ENCODE measurements at regions not wholly inside any gene's neighbourhood (a gene's known extent, or its start where the extent isn't known, plus 50 kb on each side); places are given as distances from the start of the nearest gene placed in this dataset.

DNA sequence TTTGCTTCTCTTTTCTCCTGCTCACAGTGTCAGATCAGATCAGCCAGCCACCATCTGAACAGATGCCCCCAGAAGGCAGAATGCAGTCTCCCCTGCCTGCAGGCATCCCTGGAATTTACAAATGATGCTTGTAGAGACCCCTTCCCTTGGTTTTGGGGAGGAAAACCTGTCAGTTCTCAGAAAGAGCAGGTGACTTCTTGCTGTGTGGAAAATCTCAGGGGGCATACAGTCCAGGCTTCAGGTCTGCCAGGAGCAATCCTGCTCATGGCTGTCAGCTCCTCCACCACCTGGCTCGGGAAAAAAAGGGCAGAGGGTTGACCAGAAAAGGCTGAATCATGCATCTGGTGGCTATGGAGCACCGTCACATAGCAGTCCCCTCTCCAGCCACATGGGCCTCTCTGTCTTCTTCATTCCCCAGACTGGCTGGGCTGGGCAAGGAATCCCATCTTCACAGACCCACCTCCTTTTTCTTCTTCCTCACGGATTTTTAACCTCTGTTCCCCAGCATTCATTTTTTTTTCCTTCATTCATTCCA is 107.0 kb downstream of the KCNF1 start:
- no peak for DNase-seq

DNA sequence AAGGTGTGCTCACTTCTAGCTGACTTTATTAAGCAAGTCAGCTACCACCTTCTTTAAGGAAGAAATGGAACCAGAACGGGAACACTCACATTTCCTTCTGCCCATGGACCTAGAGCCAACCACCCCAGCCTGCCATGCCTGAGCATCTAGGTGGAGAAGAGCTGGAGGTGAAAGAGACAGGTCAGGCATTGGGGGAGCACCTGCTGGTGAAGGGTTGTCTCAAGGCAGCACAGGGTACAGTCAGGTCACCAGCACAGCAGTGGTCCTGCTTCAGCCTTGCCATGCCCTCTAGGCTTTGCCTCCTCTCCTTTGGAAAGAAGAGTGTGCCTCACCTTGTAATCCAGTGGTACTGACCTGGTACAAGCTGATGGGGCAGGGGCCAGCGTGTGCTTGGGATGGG is 107.9 kb downstream of the KCNF1 start:
- no peak for DNase-seq

DNA sequence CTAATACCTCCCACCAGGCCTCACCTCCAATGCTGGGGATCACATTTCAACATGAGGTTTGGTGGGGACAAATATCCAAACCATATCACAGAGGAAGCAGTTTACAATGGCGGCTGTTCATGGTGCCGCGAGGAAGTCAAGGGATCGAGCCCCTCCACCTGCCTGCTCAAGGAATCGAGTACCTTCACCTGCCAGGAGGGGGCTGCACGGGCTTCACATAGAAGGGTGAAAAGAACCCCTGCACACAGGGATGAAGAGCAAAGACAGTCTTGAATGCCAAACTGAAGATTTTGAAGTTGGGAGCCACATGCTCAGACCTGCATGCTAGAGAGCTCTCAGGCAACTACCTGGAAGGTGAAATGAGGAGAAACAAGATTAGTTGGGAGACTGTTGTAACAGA is 110.3 kb downstream of the KCNF1 start:
- no peak for DNase-seq

DNA sequence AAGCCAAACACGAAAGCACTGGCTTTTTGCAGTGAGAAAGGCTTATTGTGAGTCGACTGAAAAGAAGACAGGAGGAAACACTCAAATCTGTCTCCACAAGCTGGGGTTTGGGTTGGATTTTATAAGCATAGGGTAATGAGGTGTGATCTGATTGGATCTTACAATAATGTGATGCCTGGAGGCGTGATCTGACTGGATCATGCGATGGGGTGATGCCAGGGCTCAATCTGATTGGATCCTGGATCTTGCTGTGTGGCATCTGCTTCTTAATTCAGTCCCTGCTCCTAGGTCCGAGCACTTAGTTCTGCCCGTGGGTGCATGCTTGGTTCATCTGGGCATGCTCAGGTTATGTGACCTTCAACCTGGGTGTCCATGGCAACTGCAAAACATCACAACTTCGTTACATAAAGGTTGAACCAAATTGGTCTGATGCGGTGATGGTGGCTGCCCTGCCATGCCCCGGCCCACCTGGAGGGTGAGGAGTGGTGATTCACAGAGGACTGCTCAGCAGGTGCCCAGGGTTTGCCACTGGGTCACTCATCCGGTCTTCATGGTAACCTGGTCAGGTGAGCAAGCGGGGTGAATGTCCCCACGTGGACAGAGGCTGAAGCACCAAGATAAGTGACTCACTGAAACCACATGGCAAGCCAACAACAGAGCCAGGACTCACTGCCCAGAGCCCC is 111.0 kb downstream of the KCNF1 start:
- peak; percentile 77 for DNase-seq

DNA sequence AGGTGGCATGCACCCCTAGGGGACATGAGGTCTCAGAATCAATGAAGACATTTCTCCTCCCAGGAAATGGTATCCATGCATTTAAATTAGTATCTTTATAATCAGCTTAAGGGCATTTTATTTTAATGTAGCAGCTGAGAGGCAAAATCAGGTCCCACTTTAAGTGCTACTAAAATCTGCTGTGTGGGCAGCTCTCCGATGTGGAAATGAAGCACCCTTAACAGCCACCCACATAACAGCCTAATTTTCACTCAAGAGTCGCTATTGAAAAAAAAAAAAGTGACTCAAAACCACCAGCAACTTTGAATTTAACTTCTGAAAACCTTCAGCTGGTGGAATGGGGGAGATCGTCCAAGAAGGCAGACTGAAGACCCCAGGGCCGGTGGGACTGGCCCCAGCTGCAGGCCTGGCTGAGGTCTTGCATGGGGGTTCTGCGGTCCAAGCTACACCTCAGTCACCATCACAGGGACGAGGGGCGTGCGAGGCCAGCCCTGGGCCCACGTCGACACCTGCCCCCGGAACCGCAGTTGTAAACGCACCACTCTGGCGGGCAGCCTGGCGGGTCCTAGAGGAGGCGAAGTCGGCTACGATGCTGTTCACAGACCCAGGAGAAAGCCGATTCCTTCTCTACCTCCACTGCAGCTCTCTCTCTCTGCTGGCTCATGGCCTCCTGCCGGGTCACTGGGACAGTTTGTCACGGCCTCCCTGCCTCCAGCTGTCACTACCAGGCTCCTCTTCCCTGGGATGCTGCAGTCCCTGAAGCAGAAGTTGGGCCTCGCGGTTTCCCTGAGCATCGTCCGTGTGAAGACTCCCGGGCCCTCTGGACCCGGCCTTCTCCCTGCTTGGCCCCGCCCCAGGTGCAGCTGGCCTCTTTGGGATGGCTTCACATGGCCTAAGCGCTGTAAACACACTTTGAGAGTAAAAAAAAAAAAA is 111.9 kb downstream of the KCNF1 start:
- DNase-seq, result peak; percentile 77

DNA sequence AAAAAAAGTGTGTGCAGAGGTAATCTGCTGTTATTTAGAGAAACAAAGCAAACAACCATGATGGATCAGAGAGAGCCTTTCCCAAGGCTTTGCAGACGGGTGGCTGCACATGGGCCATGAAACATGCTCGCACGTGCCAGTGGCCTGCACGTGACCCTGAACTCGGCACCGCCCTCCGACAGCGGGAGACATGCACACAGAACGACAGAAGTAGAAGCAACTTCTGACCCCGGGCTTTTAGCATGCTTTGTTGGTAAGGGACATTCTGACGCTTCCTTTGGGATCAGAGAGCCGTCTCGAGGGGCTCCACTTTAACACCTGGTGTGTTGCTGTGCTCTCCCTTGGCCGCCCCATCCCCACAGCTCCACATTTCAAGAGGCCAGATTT is 112.5 kb downstream of the KCNF1 start:
- peak; percentile 84 for DNase-seq

DNA sequence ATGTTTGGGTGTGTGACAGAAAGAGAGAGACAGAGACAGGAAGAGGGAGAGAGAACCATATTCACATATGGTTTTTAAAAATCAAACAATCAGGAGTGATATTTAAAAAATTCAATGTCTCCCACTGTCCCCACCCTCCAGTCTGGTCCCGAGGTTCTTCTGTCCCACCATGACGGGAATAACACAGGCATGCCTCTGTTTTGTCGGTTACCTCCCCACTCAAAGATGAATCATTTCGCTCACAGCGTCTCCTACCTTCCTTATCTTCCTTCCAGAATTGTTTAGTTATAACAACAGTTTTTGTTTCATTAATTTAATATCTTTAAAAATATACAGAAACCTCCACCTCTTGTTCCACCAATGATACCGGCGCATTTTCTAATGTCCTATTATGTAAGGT is 113.0 kb downstream of the KCNF1 start:
- DNase-seq, result no peak

DNA sequence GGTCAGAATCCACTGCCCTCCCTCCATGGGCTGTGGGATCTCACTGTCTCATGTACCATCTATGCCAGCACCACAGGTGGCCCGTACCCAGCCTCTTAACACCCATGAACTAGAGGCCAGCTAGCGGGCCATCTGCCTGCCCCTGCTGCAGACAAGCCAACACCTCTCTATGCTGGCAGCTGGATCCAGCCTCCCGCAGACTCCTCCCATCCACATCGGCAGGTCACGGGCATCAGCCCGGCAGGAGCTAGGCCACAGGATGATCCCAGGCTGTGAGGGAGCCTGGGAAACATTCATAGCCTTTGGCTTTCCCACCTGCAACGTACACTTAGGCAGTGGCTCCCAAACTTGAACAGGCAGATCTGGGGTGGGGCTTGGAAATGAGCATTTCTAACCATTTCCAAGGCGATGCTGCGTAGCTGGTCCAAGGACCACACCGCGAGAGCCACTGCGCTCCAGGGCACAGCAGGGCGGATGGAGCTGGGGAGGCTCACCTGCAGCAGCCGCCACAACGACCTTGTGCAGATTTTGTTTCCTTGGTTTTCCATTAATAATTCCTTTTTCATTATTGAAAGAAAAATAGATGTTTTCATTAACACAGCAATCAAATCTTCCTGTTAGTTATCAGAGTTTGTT is 114.7 kb downstream of the KCNF1 start:
- DNase-seq, result no peak

DNA sequence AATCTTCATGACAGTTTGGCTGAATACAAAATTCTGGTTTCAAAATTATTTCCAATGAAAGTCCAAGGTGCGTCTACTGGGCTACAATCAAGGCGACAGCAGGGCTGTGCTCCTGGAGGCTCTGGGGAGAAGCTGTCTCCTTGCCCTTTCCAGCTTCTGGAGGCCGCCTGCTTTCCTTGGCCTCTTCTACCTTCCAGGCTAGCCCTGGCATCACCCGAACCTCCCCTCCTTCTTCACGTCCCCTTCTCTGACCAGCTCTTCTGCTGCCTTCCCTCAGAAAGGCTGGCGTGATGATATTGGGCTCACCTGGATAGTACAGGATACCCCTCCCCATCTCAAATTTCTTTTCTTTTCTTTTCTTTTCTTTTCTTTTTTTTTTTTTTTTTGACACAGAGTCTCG is 115.5 kb downstream of the KCNF1 start:
- DNase-seq, result no peak

DNA sequence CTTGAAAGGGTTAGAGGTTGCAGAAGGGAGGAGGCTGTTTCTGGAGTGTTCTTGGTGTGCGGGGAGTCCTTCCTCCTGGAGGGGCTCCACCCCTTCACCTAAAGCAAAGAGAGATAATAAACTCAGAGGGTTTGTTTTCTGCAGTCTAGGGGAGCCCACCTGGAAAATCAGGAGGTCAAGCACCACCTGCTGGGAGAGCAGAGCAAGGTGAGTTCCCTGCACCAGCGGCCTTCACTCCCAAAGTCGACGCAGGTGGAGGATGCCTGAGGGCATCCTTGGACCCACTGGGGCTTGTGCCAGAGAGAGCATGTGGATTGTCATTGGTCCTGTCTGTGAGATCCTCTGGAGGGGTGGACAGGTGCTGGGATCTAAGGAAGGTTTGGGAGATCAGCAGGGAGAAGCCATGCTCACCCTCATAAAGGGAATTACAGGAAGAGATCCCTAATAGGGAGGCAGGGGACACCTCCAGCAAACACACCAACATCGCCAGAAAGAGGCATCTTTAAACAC is 116.7 kb downstream of the KCNF1 start:
- DNase-seq, result no peak

DNA sequence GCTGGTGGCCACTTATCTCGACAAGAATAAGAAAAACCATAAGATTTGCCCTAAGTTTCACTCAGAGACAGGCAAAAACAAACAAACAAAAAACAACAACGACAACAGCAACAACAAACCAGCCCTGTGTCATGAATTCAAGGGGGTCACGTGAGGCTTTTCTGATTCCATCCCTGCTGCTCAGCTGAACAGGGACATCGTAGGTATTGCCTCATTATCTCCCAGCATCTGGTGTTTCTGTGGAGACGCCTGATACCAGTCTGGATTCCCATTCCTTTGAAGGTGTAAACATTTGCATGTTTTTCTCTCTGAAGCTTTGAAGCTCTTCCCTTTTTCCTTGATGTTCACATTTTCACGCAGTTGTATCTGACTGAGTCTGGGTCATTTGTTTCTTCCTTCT is 117.4 kb downstream of the KCNF1 start:
- DNase-seq, result no peak

DNA sequence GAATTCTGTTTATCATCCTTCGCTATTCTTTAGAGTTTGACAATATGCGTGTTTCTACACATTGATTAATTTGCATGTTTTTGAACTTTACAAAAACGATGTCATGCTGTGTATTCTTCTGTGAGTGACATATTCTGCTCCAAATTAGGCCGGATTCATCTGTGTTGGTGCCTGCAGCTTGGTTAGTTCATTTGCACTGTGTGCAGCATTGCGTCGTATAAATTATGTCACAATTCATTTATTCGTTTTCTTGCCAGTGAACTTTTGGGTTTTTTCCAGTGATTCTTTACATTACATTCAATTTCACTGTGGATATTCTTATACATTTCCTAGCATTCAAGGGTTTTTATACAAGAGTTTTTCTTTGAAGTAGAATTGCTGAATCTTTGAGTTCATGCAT is 118.3 kb downstream of the KCNF1 start:
- DNase-seq, result no peak

DNA sequence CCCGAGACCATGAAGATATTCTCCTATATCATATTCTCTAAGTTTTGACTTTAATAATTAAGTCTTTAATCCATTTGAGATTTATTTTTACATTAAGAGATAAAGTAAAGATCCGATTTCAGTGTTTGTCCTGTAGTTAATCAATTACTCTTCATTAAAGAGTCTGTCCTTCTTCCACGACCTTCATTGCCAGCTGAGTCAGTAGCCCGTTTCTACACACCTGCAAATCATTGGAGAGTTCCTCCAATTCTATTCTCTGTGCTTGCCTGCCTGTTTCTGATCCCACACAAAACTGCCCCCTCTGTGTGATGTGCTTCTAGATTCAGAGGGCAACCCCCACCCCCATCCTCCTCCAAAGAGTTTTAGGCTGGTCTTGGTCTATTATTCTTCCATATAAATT is 119.2 kb downstream of the KCNF1 start:
- no peak for DNase-seq

DNA sequence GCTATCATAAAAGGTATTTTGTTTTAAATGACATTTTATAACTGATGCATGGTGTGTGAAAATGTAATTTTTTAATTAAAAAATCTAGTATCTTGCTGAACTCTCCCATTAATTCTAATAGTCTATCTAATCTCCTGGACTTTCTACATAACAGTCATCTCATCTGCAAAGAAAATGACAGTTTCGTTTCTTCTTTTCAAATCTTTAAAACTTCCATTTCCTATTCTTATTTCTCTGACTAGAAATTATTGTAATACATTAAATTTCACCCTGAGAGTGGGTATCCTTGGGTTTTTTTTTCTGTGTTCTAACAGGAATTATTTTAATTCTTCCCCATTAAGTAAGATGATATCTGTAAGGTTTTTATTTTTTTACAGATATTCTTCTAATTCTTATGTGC is 120.1 kb downstream of the KCNF1 start:
- DNase-seq, result no peak

DNA sequence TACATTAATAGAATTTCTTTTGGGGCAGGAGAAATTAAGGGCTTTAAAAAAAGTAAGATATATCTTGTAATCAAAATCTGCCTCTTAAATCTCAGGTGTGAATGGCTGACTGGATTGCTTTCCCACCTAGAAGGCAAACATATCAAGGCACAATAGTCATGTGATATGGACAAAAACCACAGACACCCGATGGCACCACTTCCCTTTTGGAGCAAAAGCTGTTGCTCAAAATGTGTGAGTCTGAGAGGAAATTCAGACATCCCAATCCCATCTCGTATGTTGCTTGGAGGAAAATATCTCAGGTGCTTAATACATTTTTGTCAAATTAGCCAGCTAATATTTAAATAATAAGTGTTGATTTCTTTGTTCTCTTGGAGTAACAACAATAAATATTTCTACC is 120.7 kb downstream of the KCNF1 start:
- DNase-seq, result no peak

DNA sequence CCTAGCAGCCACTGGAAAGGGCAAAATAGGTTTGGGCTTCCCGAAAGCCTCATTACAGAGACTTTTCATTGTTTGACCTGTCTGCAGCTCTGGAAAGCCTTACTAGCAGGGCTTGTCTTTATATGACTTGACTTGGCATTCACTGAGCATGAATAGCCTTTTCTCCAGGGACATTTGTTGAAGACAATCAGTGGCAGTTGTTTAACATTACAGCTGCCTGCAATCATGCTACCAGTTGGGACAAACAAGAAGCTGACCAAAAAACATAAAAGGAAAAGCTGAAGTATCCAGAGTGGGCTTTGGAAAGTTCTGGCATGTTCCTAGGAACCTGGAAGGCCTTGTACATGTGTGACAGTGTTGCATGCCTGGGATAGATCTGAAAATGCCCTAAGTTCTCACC is 121.4 kb downstream of the KCNF1 start:
- no peak for DNase-seq

DNA sequence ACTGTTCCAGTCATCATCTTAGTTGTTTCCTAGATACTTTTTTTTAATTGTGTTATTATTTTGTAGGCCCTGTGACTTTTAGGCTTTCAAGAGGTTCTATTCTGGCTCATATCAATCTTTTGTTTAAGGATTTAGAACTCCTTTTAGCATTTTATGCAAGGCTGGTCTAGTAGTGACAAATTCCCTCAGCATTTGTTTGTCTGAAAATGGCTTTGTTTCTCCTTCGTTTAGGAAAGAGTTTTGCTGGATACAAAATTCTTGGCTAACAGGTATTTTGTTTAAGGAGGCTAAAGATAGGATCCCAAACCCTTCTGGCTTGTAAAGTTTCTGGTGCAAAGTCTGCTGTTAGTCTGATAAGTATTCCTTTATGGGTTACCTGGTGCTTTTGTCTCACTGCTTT is 116.6 kb upstream of the SLC66A3 start:
- no peak for DNase-seq

DNA sequence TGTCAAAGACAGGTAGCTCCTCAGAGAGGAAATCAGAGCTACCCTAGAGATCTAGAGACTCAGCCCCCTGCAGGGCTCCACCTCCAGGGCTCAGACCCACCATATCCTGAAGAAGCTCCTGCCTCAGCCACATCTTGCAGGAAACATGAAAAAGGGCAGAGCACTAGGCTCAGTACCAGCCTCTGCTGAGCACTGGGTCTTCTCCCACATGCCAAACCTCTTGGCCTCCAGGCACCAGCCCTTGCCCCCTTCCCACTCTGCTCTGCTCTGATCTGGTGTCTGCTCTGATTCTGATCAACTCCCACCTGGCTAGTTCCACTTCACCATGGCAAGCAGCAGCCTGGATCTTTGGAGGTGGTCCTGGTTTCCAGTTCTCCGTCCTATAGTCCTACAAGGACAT is 114.3 kb upstream of the SLC66A3 start:
- no peak for DNase-seq

DNA sequence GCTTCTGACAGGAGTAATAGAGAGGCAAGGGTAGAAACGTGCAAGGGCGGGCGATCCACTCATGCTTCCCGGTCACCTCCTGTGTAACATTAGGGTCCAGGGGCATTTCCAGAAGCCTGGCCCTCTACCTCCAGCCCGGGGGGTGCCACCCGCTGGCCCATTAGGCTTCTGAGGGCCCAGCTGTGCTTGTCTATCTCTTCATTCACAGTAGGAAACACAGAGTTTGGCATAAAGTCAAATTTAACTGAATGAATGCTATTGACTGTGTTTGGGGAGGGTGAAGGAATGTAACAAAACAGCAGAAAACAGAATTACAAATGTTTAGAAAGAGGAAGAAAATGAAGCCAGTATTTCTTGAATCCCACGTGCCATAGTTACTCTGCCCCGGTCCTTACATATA is 112.4 kb upstream of the SLC66A3 start:
- no peak for DNase-seq

DNA sequence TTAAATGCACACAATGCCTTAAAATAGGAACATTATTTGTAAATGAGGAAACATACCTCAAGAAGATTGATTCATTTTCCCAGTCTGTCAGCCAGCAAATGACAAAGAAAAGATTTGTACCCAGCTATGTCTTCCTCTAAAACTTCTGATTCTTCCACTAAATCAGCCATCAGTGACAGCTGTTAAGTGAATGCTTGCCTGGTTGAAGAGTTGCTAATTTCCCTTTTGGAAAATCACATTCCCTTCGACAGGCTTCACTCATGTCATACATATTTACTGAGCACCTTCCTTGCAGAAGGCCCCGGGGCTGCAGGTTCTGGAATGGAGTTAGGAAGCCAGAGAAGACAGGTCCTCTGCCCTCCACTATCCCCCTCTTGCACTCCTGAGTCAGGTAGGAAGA is 112.0 kb upstream of the SLC66A3 start:
- no peak for DNase-seq

DNA sequence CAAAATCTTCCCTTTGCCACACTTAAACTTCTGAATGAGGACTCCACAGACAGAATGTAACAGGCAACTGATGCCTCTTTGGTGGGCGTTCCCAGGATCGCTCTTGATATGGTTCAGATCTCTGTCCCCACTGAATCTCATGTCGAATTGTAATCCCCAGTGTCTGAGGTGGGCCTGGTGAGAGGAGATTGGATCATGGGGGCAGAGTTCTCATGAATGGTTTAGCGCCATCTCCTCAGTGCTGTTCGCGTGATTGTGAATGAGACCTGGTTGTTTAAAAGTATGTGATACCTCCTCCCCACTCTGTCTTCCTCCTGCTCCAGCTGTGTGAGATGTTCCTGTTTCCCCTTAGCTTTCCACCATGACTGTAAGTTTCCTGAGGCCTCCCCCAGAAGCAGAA is 111.1 kb upstream of the SLC66A3 start:
- no peak for DNase-seq

DNA sequence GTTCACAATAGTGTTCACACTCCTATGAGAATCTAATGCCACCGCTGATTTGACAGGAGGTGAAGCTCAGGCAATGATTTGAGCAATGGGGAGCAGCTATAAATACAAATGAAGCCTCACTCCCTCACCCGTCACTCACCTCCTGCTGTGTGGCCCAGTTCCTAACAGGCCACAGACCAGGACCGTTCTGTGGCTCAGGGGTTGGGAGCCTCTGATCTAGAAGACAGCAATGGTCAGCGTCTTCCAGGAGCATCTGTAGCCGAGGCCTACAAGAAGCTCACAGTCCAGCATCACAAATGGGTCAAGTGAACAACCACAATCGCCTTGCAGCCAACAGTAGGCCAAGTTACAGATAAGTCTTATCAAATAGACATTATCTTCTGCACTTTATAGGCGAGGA is 110.0 kb upstream of the SLC66A3 start:
- no peak for DNase-seq

DNA sequence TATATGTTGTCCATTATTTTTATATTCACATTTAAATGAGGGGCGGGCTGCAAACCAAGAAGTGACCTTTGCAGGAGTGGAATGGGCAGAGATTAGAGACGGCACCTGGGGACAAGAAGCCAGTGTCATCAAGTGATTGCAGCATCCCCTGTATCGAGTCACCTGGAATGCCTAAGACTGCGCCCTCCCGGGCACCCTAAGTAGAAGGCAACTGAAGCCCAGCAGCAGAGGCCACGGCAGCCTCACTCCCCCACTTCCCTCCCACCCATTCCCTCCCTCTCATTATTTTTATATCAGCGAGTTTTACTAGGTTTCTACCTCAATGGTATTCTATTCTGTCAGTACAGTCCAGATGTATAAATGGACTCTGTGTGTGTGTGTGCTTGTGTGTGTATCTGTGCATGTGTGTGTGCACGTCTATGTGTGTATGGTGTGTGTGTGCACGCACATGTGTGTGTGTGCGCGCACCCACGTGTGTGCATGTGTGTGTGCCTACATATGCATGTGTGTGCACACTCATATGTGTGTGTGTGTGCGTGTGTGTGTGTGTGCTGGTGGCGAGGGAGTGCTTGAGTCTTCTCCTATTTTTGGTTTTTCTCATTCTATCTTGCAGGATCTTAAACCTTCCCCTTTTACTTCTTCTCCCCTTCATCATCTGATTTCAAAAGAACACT is 106.8 kb upstream of the SLC66A3 start:
- DNase-seq, result no peak
